RWPE1 (cell line): ENCODE measurements at regions not wholly inside any gene's neighbourhood (a gene's known extent, or its start where the extent isn't known, plus 50 kb on each side); places are given as distances from the start of the nearest gene placed in this dataset.

Source experiments
- CTCF ChIA-PET: fragments of 350-600 bp; sonication (Branson Sonifier 250); formaldehyde crosslinking; extraction: SDS; loops from one replicate; lab custom pipeline; 2021; lab: Yijun Ruan, JAX
- POLR2A ChIA-PET: fragments of 400-600 bp; formaldehyde crosslinking; extraction: SDS; loops from one replicate; lab custom pipeline; 2020; ENCODE audit warnings: antibody characterized with exemption; ENCODE audit not compliant: low non-redundant PET; lab: Yijun Ruan, JAX
- DNase-seq: peaks from one replicate; pipeline ENCODE4 v3.0.0; 2012; ENCODE audit warnings: low spot score
- H3K27ac ChIP-seq: fragments of 450-650 bp; 2 replicates; pipeline ENCODE4 v1.5.1; 2017
- CTCF ChIP-seq: fragments of 450-650 bp; conservative IDR thresholded peaks from 2 replicates; pipeline ENCODE4 v1.5.1; 2017; ENCODE audit warnings: low read depth, mild to moderate bottlenecking

GRCh38 chr5:107272954-107273353 lies 397.8 kb downstream of the EFNA5 start:
- ChIA-PET POLR2A (no interaction called here), CTCF (interaction anchor here (0.7 kb wide), 1 partner anchor 26 kb away, joined by 3 read pairs; no protein-coding TSS in a partner anchor)
- TF ChIP-seq CTCF, result no peak
- no peak overlapping the region for H3K27ac ChIP-seq
- DNase-seq, result no peak

DNA sequence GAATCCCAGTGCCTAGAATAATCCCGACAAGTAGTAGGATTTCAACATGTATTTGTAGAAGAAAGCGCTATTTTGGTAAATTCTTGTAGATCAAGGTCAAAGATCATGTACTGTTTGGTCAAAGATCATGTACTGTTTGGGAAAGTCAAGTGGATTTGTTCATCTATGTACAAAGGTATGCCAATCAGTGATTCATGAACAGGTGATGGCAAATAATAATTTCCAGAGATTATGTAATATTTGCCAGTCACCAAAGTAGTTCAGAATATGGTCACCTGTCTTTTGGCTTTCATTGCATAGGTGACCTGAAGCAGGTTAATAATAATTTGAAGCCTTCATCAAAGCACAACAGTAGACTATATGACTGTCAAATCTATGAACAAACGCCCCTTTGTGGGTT lies 398.2 kb downstream of the EFNA5 start:
- no peak overlapping the region for H3K27ac ChIP-seq
- ChIA-PET CTCF (interaction anchor here (0.7 kb wide), 1 partner anchor 25 kb away, joined by 3 read pairs; no protein-coding TSS in a partner anchor), POLR2A (no interaction called here)
- no peak for DNase-seq
- TF ChIP-seq CTCF, result no peak

GRCh38 chr5:107271682-107272350 lies 398.9 kb downstream of the EFNA5 start:
- ChIA-PET POLR2A (no interaction called here), CTCF (interaction anchor here (0.6 to 0.7 kb wide), 2 partner anchors 25 to 519 kb away, joined by 3 read pairs; no protein-coding TSS in a partner anchor)
- DNase-seq, result no peak
- TF ChIP-seq CTCF, result no peak
- no peak overlapping the region for H3K27ac ChIP-seq

DNA sequence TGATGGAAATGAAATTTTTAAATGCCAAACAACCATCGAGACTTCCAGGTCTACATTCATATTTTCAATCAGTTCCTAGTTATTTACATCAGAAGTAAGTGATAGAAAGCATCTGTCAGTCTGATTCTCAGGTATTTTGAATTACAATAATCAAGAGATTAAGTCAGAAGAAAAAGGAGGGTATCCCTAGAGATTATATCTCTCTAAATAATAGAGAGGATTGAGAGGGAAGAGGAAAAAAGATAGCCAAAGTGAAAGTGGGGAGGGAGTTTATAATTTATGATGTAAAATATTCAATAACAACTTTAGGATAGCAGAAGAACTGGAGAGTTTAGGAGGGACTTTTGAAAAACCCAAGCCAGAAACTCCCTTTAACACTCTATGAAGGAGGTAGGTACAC lies 400.2 kb downstream of the EFNA5 start:
- ChIA-PET CTCF (no interaction called here), POLR2A (no interaction called here)
- no peak for TF ChIP-seq CTCF
- DNase-seq, result no peak
- H3K27ac ChIP-seq, result no peak overlapping the region

DNA sequence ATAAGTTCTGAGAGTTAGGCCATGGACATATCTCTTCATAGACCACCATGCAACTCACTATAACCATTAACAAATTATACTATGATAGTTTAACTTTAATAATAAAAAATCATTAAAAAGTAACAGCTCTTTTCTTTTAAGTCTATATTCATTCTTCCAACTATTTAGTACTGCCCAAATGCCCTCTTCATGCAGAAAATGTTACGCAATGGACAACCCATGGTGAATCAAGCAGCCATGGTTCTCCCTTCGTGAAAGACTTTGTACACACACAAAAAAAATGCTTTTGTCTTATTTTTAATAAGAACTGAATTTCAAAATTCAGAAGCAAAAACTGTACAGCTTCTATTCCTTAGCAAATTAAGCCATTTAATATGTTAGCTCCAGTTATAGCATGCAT lies 401.1 kb downstream of the EFNA5 start:
- CTCF ChIA-PET, result no interaction called here
- POLR2A ChIA-PET, result no interaction called here
- TF ChIP-seq CTCF, result no peak

DNA sequence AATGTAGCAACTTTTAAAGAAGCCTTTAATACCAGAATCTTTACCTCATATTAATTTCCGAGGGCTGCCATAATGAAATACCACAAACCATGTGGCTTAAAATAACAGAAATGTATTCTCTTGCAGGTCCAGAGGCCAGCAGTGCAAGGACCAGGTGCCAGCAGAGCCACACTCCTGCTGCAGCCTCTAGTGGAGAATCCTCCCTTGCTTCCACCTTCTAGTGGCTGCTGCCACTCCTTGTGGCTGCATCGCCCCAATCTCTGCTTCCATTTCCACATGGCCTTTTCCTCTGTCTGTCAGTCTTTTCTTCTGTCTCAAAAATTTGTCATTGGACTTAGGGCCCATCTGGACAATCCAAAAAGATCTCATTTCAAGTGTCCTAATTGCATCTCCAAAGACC lies 401.5 kb downstream of the EFNA5 start:
- H3K27ac ChIP-seq, result no peak overlapping the region
- DNase-seq, result no peak
- no peak for TF ChIP-seq CTCF
- ChIA-PET POLR2A (no interaction called here), CTCF (interaction anchor here (0.6 kb wide), 1 partner anchor 382 kb away, joined by 3 read pairs; no protein-coding TSS in a partner anchor)

More for the DNA sequence above, 401.1 kb downstream of the EFNA5 start:
- H3K27ac ChIP-seq, result no peak overlapping the region
- no peak for DNase-seq
